CD14-positive monocyte (primary cell): ENCODE measurements at regions not wholly inside any gene's neighbourhood (a gene's known extent, or its start where the extent isn't known, plus 50 kb on each side); places are given as distances from the start of the nearest gene placed in this dataset.

ENCODE experiments used
- DNase-seq, 3 donors: peaks; one replicate each; pipeline ENCODE4 v3.0.0-alpha.2; 2011 to 2022
- H2AFZ ChIP-seq: 2 replicates; pipeline ENCODE4 v1.6.0; 2012; ENCODE audit warnings: mild to moderate bottlenecking, low read depth, low read length, inconsistent platforms; ENCODE audit not compliant: insufficient read depth, poor library complexity, severe bottlenecking
- H3K27ac ChIP-seq, 2 donors: 1 replicate in 1 of 2; 2 replicates in 1 of 2; pipeline ENCODE4 v1.5.1; 2012 to 2013; ENCODE audit warnings: low read length in 2 of 2, control low read depth in 1 of 2, inconsistent platforms in 1 of 2, low read depth in 1 of 2, mild to moderate bottlenecking in 1 of 2
- H3K27me3 ChIP-seq, 2 donors: one replicate each; pipeline versions ENCODE4 v1.6.0 to v1.6.1; 2011 to 2013; ENCODE audit warnings: low read length in 2 of 2; ENCODE audit not compliant: control insufficient read depth in 2 of 2, insufficient read depth in 2 of 2
- H3K36me3 ChIP-seq, 2 donors: replicated peaks in 1 of 2; 1 replicate in 1 of 2; 2 replicates in 1 of 2; pipeline versions ENCODE4 v1.5.1 to v1.6.1; 2012 to 2013; ENCODE audit warnings: low read length in 2 of 2, control low read depth in 1 of 2, inconsistent platforms in 1 of 2, mild to moderate bottlenecking in 1 of 2; ENCODE audit not compliant: insufficient read depth in 2 of 2, control insufficient read depth in 1 of 2
- H3K4me1 ChIP-seq, 2 donors: 1 replicate in 1 of 2; 2 replicates in 1 of 2; pipeline versions ENCODE4 v1.5.1 to v1.6.1; 2012 to 2013; ENCODE audit warnings: low read length in 2 of 2, control low read depth in 1 of 2, inconsistent platforms in 1 of 2, mild to moderate bottlenecking in 1 of 2, moderate library complexity in 1 of 2; ENCODE audit not compliant: insufficient read depth in 2 of 2, control insufficient read depth in 1 of 2
- H3K4me2 ChIP-seq: replicated peaks from 2 replicates; pipeline ENCODE3; 2012; ENCODE audit warnings: low read length, moderate library complexity, mild to moderate bottlenecking; ENCODE audit not compliant: poor library complexity, severe bottlenecking; ENCODE audit errors: extremely low read depth
- H3K4me3 ChIP-seq, 3 experiments: fragments of 200-600 bp in 1 of 3; sonication (generic) in 1 of 3; replicated peaks in 1 of 3; 1 replicate in 2 of 3; 2 replicates in 1 of 3; pipeline ENCODE4 v1.5.1; 2011 to 2013; ENCODE audit warnings: low read length in 3 of 3, mild to moderate bottlenecking in 3 of 3, control low read depth in 2 of 3, low read depth in 2 of 3, inconsistent platforms in 1 of 3, moderate library complexity in 1 of 3
- H3K79me2 ChIP-seq: 2 replicates; pipeline ENCODE4 v1.6.0; 2012; ENCODE audit warnings: mild to moderate bottlenecking, control low read depth, inconsistent platforms, low read length, moderate library complexity; ENCODE audit not compliant: insufficient read depth
- H3K9ac ChIP-seq: 2 replicates; pipeline ENCODE4 v1.6.0; 2017; ENCODE audit warnings: low read length, mild to moderate bottlenecking; ENCODE audit not compliant: insufficient read depth, poor library complexity, severe bottlenecking
- H3K9me3 ChIP-seq, 2 donors: replicated peaks in 1 of 2; 1 replicate in 1 of 2; 2 replicates in 1 of 2; pipeline versions ENCODE4 v1.5.1 to v1.6.1; 2012 to 2013; ENCODE audit warnings: low read length in 2 of 2, control low read depth in 1 of 2; ENCODE audit not compliant: control insufficient read depth in 1 of 2, insufficient read depth in 1 of 2
- H4K20me1 ChIP-seq: 2 replicates; pipeline ENCODE4 v1.6.0; 2012; ENCODE audit warnings: mild to moderate bottlenecking, low read length, control low read depth, moderate library complexity; ENCODE audit not compliant: insufficient read depth
- H3K27ac Mint-ChIP-seq, 7 donors: one replicate each; pipeline ENCODE4 v1.8.0; 2020; ENCODE audit warnings: mild to moderate bottlenecking in 7 of 7, mixed read lengths in 7 of 7, moderate library complexity in 6 of 7, inconsistent platforms in 2 of 7
- H3K27me3 Mint-ChIP-seq, 3 donors: one replicate each; pipeline ENCODE4 v1.8.0; 2021 to 2022; ENCODE audit warnings: low read depth in 3 of 3, mild to moderate bottlenecking in 3 of 3, mixed read lengths in 3 of 3, moderate library complexity in 3 of 3, inconsistent platforms in 1 of 3
- H3K36me3 Mint-ChIP-seq, 2 donors: one replicate each; pipeline ENCODE4 v1.8.0; 2020; ENCODE audit warnings: mixed read lengths in 2 of 2, inconsistent platforms in 1 of 2, mild to moderate bottlenecking in 1 of 2
- H3K4me1 Mint-ChIP-seq: one replicate; pipeline ENCODE4 v1.8.0; 2020; ENCODE audit warnings: mild to moderate bottlenecking, mixed read lengths
- H3K4me3 Mint-ChIP-seq, 2 donors: one replicate each; pipeline ENCODE4 v1.8.0; 2020; ENCODE audit warnings: mild to moderate bottlenecking in 2 of 2, mixed read lengths in 2 of 2, moderate library complexity in 1 of 2
- H3K9me3 Mint-ChIP-seq, 7 donors: one replicate each; pipeline ENCODE4 v1.8.0; 2020 to 2022; ENCODE audit warnings: mixed read lengths in 7 of 7, mild to moderate bottlenecking in 6 of 7, moderate library complexity in 6 of 7, inconsistent platforms in 2 of 7
- CTCF ChIP-seq: fragments of 200-600 bp; IDR thresholded peaks from one replicate; pipeline ENCODE4 v1.8.0; 2022; ENCODE audit warnings: antibody characterized with exemption, mild to moderate bottlenecking
- WGBS: methylation state at CpG from one replicate; pipeline ENCODE4 v1.1.5; 2013; ENCODE audit warnings: missing lambda C conversion rate; ENCODE audit not compliant: insufficient coverage; 5-methylcytosine and 5-hydroxymethylcytosine counted together
- intact Hi-C, 2 donors: fragments of 100-400 bp; cut with micrococcal nuclease; formaldehyde crosslinking; loops; one replicate each; pipeline versions ENCODE4 v1.15.0 to v1.15.1; 2023

- Histone ChIP-seq H3K4me1 (no peaks in the 10 kb centered on the region), H3K9me3 (no peaks in the 10 kb centered on the region), H3K36me3 (no peaks in the 10 kb centered on the region), H3K27me3 (no peaks in the 10 kb centered on the region), H3K4me3 (no peak overlapping the region), H3K9ac (no peak overlapping the region), H3K4me2 (no peak overlapping the region), H3K27ac (no peak overlapping the region), H3K79me2 (no peaks in the 10 kb centered on the region), H4K20me1 (no peaks in the 10 kb centered on the region), H2AFZ (no peak overlapping the region)
- no CpG with 5 or more reads among the region's 2 CpGs for WGBS
- Mint-ChIP-seq H3K4me3 (no peak overlapping the region), H3K27ac (no peak overlapping the region), H3K4me1 (no peaks in the 10 kb centered on the region), H3K27me3 (peaks cover 2% of the 10 kb centered on the region in 3 donors), H3K9me3 (peaks cover 0 to 5% (median 0%) of the 10 kb centered on the region in 7 donors), H3K36me3 (no peaks in the 10 kb centered on the region)
- intact Hi-C loops: no loop called here
- DNase-seq: no peak
- no peak for TF ChIP-seq CTCF
Measured at GRCh38 chr3:104868291-104868690, 498.4 kb upstream of the ALCAM start.

GRCh38 chr3:104870276-104870675 is 496.4 kb upstream of the ALCAM start:
- H3K9ac ChIP-seq: no peak overlapping the region
- no peak overlapping the region for H3K4me2 ChIP-seq
- H3K9me3 Mint-ChIP-seq: peaks cover 0 to 9% (median 0%) of the 10 kb centered on the region in 7 donors
- H3K27me3 Mint-ChIP-seq: peaks cover 0 to 2% (median 0%) of the 10 kb centered on the region in 3 donors
- no peak for DNase-seq
- H3K36me3 ChIP-seq: no peaks in the 10 kb centered on the region
- no peak overlapping the region for H3K27ac Mint-ChIP-seq
- no peaks in the 10 kb centered on the region for H3K9me3 ChIP-seq
- no CpG with 5 or more reads among the region's 1 CpG for WGBS
- H3K4me1 Mint-ChIP-seq: no peaks in the 10 kb centered on the region
- no peak for TF ChIP-seq CTCF
- H3K4me3 ChIP-seq: no peak overlapping the region
- H3K4me3 Mint-ChIP-seq: no peak overlapping the region
- no peak overlapping the region for H3K27ac ChIP-seq
- H4K20me1 ChIP-seq: no peaks in the 10 kb centered on the region
- no peaks in the 10 kb centered on the region for H3K79me2 ChIP-seq
- no peaks in the 10 kb centered on the region for H3K4me1 ChIP-seq
- H3K36me3 Mint-ChIP-seq: no peaks in the 10 kb centered on the region
- intact Hi-C loops: no loop called here
- no peak overlapping the region for H2AFZ ChIP-seq
- H3K27me3 ChIP-seq: no peaks in the 10 kb centered on the region
